OCI-LY1 (cell line): ENCODE measurements at regions not wholly inside any gene's neighbourhood (a gene's known extent, or its start where the extent isn't known, plus 50 kb on each side); places are given as distances from the start of the nearest gene placed in this dataset.
"Not testable (repeated sequence)": the region's sequence is repeated elsewhere in the genome, so short reads cannot be mapped to it uniquely, and the experiment has no call there.

Experiments
- H2AFZ ChIP-seq: fragments of 200-600 bp; sonication (generic), shearing (Covaris generic); 2 replicates; pipeline ENCODE4 v1.6.0; 2014; ENCODE audit warnings: antibody characterized with exemption, mild to moderate bottlenecking, low read length
- H3F3A ChIP-seq: fragments of 200-600 bp; sonication (generic), shearing (Covaris generic); 2 replicates; pipeline ENCODE4 v1.6.0; 2014; ENCODE audit warnings: mild to moderate bottlenecking, antibody characterized with exemption, low read length, moderate library complexity; ENCODE audit not compliant: insufficient read depth
- H3K27ac ChIP-seq: fragments of 200-600 bp; sonication (generic); 2 replicates; pipeline ENCODE4 v1.5.1; 2014; ENCODE audit warnings: low read length, mixed run types, mild to moderate bottlenecking, low read depth; ENCODE audit not compliant: poor library complexity, severe bottlenecking
- H3K27me3 ChIP-seq: fragments of 200-600 bp; sonication (generic); 2 replicates; pipeline ENCODE4 v1.6.0; 2014; ENCODE audit warnings: antibody characterized with exemption, mild to moderate bottlenecking, low read length, moderate library complexity; ENCODE audit not compliant: insufficient read depth
- H3K36me3 ChIP-seq: fragments of 200-600 bp; sonication (generic); 2 replicates; pipeline ENCODE4 v1.6.1; 2014; ENCODE audit warnings: mild to moderate bottlenecking, antibody characterized with exemption, low read length, moderate library complexity, mixed read lengths; ENCODE audit not compliant: insufficient read depth
- H3K4me1 ChIP-seq: fragments of 200-600 bp; sonication (generic); 2 replicates; pipeline ENCODE4 v1.5.1; 2014; ENCODE audit warnings: mild to moderate bottlenecking, low read length, moderate library complexity; ENCODE audit not compliant: insufficient read depth, severe bottlenecking
- H3K4me2 ChIP-seq: fragments of 200-600 bp; sonication (generic), shearing (Covaris generic); 2 replicates; pipeline ENCODE4 v1.6.1; 2014; ENCODE audit warnings: low read length
- H3K4me3 ChIP-seq: fragments of 200-600 bp; sonication (generic); 2 replicates; pipeline ENCODE4 v1.5.1; 2014; ENCODE audit warnings: low read length, low read depth, mild to moderate bottlenecking, mixed read lengths; ENCODE audit not compliant: poor library complexity, severe bottlenecking
- H3K79me2 ChIP-seq: fragments of 200-600 bp; shearing (Covaris generic); 2 replicates; pipeline ENCODE4 v1.6.1; 2016; ENCODE audit warnings: mixed run types, low read length, mixed read lengths; ENCODE audit not compliant: insufficient read depth
- H3K9ac ChIP-seq: fragments of 200-600 bp; sonication (generic), shearing (Covaris generic); 2 replicates; pipeline ENCODE4 v1.6.1; 2014; ENCODE audit warnings: mild to moderate bottlenecking, low read length, mixed read lengths
- H3K9me2 ChIP-seq: fragments of 200-600 bp; sonication (generic), shearing (Covaris generic); 2 replicates; pipeline ENCODE4 v1.6.1; 2014; ENCODE audit warnings: low read depth, mild to moderate bottlenecking, low read length, mixed read lengths
- H3K9me3 ChIP-seq: fragments of 200-600 bp; shearing (Covaris generic); 2 replicates; pipeline ENCODE4 v1.6.1; 2014; ENCODE audit warnings: low read length, mixed read lengths
- H4K20me1 ChIP-seq: fragments of 200-600 bp; sonication (generic), shearing (Covaris generic); 2 replicates; pipeline ENCODE4 v1.6.0; 2016; ENCODE audit warnings: mild to moderate bottlenecking, low read length; ENCODE audit not compliant: insufficient read depth
- EZH2 ChIP-seq: fragments of 200-600 bp; sonication (generic), shearing (Covaris generic); IDR thresholded peaks from 2 replicates; pipeline ENCODE4 v1.8.0; 2017; ENCODE audit warnings: borderline replicate concordance, mixed run types, mild to moderate bottlenecking, antibody characterized with exemption, low read length, moderate library complexity, mixed read lengths
- TF ChIP-seq, protein P1 (sequence below): fragments of 200-600 bp; sonication (generic), shearing (Covaris generic); IDR thresholded peaks from 2 replicates; pipeline ENCODE4 v1.5.1; 2017; ENCODE audit warnings: mild to moderate bottlenecking, antibody characterized with exemption, low read length, moderate library complexity, mixed read lengths

- no peaks in the 10 kb centered on the region for H3F3A ChIP-seq
- H4K20me1 ChIP-seq: no peaks in the 10 kb centered on the region
- TF ChIP-seq EZH2: no peak
- TF ChIP-seq, protein P1, sequence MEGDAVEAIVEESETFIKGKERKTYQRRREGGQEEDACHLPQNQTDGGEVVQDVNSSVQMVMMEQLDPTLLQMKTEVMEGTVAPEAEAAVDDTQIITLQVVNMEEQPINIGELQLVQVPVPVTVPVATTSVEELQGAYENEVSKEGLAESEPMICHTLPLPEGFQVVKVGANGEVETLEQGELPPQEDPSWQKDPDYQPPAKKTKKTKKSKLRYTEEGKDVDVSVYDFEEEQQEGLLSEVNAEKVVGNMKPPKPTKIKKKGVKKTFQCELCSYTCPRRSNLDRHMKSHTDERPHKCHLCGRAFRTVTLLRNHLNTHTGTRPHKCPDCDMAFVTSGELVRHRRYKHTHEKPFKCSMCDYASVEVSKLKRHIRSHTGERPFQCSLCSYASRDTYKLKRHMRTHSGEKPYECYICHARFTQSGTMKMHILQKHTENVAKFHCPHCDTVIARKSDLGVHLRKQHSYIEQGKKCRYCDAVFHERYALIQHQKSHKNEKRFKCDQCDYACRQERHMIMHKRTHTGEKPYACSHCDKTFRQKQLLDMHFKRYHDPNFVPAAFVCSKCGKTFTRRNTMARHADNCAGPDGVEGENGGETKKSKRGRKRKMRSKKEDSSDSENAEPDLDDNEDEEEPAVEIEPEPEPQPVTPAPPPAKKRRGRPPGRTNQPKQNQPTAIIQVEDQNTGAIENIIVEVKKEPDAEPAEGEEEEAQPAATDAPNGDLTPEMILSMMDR: no peak
- peaks cover 4% of the 10 kb centered on the region; the same call in 1 of the 2 replicates for H3K27me3 ChIP-seq
- no peaks in the 10 kb centered on the region for H3K36me3 ChIP-seq
- H3K79me2 ChIP-seq: no peaks in the 10 kb centered on the region
- H2AFZ ChIP-seq: no peak overlapping the region
- H3K4me3 ChIP-seq: no peak overlapping the region
- H3K9me2 ChIP-seq: no peaks in the 10 kb centered on the region
- no peaks in the 10 kb centered on the region for H3K9me3 ChIP-seq
- H3K9ac ChIP-seq: no peak overlapping the region
- H3K27ac ChIP-seq: no peak overlapping the region
- H3K4me2 ChIP-seq: no peak overlapping the region
- peaks cover 8% of the 10 kb centered on the region for H3K4me1 ChIP-seq
Measured at GRCh38 chr1:90817399-90817798, 100.3 kb upstream of the BARHL2 start.

DNA sequence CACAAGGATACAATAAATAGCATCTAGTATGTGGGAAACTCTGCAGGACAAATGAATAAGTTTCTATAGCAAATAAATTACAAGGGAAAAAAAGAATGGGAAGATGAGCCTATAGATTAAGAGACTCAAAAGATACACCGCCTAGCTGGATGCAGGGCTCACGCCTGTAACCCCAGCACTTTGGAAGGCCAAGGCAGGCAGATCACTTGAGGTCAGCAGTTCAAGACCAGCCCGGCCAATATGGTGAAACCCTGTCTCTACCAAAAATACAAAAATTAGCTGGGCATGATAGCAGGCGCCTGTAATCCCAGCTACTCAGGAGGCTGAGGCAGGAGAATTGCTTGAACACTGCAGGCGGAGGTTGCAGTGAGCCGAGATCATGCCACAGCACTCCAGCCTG is 95.1 kb upstream of the BARHL2 start:
- H3K9me3 ChIP-seq, H2AFZ ChIP-seq, H3K4me1 ChIP-seq, H3K27ac ChIP-seq, H3K9me2 ChIP-seq, H4K20me1 ChIP-seq, H3K4me3 ChIP-seq, H3K4me2 ChIP-seq, H3K27me3 ChIP-seq, H3F3A ChIP-seq, H3K79me2 ChIP-seq, H3K9ac ChIP-seq, H3K36me3 ChIP-seq: not testable (repeated sequence)

GRCh38 chr1:90811444-90811950 is 94.4 kb upstream of the BARHL2 start:
- not testable (repeated sequence) for H3K27ac ChIP-seq, H4K20me1 ChIP-seq, H2AFZ ChIP-seq, H3K9me3 ChIP-seq, H3K4me1 ChIP-seq, H3K4me3 ChIP-seq, H3K27me3 ChIP-seq, H3K9ac ChIP-seq, H3F3A ChIP-seq, H3K9me2 ChIP-seq, H3K4me2 ChIP-seq, H3K36me3 ChIP-seq, H3K79me2 ChIP-seq

DNA sequence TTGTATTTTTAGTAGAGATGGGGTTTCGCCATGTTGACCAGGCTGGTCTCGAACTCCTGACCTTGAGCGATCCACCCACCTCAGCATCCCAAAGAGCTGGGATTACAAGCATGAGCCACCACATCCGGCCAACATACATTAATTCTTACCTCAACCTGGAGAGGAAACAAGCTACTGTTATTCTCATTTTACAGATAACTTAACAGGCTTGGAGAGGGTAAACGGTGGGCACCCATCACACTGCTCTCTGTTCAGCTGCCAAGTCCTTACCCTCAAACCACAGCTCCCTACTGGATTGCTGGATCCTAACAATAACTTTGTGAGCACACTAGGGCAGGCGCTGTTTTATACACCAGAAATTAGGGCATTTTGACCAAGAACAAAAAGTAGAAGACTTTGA is 93.6 kb upstream of the BARHL2 start:
- Histone ChIP-seq H3K4me3 (no peak overlapping the region), H3F3A (no peaks in the 10 kb centered on the region), H3K36me3 (no peaks in the 10 kb centered on the region), H4K20me1 (no peaks in the 10 kb centered on the region), H2AFZ (no peak overlapping the region), H3K9ac (no peak overlapping the region), H3K4me1 (no peaks in the 10 kb centered on the region), H3K4me2 (no peak overlapping the region), H3K9me2 (no peaks in the 10 kb centered on the region), H3K27ac (no peak overlapping the region), H3K79me2 (no peaks in the 10 kb centered on the region), H3K27me3 (peaks cover 4% of the 10 kb centered on the region; the same call in 1 of the 2 replicates), H3K9me3 (no peaks in the 10 kb centered on the region)
- TF ChIP-seq, protein P1: no peak
- TF ChIP-seq EZH2: no peak
